H9 (cell line): ENCODE measurements at regions not wholly inside any gene's neighbourhood (a gene's known extent, or its start where the extent isn't known, plus 50 kb on each side); places are given as distances from the start of the nearest gene placed in this dataset.

Source experiments
- DNase-seq: peaks from one replicate; pipeline ENCODE4 v3.0.0-alpha.2; 2017
- H2AFZ ChIP-seq: one replicate; pipeline ENCODE4 v1.6.1; 2013; ENCODE audit warnings: mild to moderate bottlenecking, low read length, control low read depth, moderate library complexity
- H2AK5ac ChIP-seq: 2 replicates; pipeline ENCODE4 v1.6.1; 2013; ENCODE audit warnings: low read length, control low read depth, mixed read lengths; ENCODE audit not compliant: insufficient read length
- H2BK120ac ChIP-seq: one replicate; pipeline ENCODE4 v1.6.1; 2013; ENCODE audit warnings: low read depth, mild to moderate bottlenecking, low read length, control low read depth, inconsistent platforms; ENCODE audit not compliant: poor library complexity, severe bottlenecking
- H2BK12ac ChIP-seq: 2 replicates; pipeline ENCODE4 v1.6.1; 2013; ENCODE audit warnings: low read length, control low read depth, mixed read lengths, low read depth; ENCODE audit not compliant: insufficient read length
- H2BK15ac ChIP-seq: 2 replicates; pipeline ENCODE4 v1.6.1; 2013; ENCODE audit warnings: low read depth, low read length, control low read depth
- H2BK20ac ChIP-seq: one replicate; pipeline ENCODE4 v1.6.1; 2013; ENCODE audit warnings: low read depth, mild to moderate bottlenecking, low read length, control low read depth, inconsistent platforms; ENCODE audit not compliant: poor library complexity, severe bottlenecking
- H2BK5ac ChIP-seq: 2 replicates; pipeline ENCODE4 v1.6.1; 2013; ENCODE audit warnings: low read length, control low read depth, mixed read lengths; ENCODE audit not compliant: insufficient read length
- H3K14ac ChIP-seq: 2 replicates; pipeline ENCODE4 v1.6.1; 2013; ENCODE audit warnings: low read length, control low read depth; ENCODE audit not compliant: insufficient read depth
- H3K18ac ChIP-seq: 2 replicates; pipeline ENCODE4 v1.6.1; 2013; ENCODE audit warnings: low read depth, mild to moderate bottlenecking, mixed read lengths, low read length, control low read depth; ENCODE audit not compliant: insufficient read length
- H3K23ac ChIP-seq: 2 replicates; pipeline ENCODE4 v1.6.1; 2013; ENCODE audit warnings: low read length, control low read depth, mixed read lengths, low read depth; ENCODE audit not compliant: insufficient read length
- H3K23me2 ChIP-seq: 2 replicates; pipeline ENCODE4 v1.6.1; 2013; ENCODE audit warnings: low read depth, mild to moderate bottlenecking, mixed read lengths, low read length, control low read depth; ENCODE audit not compliant: insufficient read length, poor library complexity, severe bottlenecking
- H3K27ac ChIP-seq: 2 replicates; pipeline ENCODE4 v1.5.1; 2013; ENCODE audit warnings: low read length, control low read depth, mixed read lengths, low read depth; ENCODE audit not compliant: insufficient read length
- H3K27me3 ChIP-seq: 2 replicates; pipeline ENCODE4 v1.6.1; 2013; ENCODE audit warnings: low read length, control low read depth, inconsistent platforms; ENCODE audit not compliant: insufficient read depth
- H3K4ac ChIP-seq: 2 replicates; pipeline ENCODE4 v1.6.1; 2013; ENCODE audit warnings: low read depth, mild to moderate bottlenecking, control low read depth, inconsistent platforms, low read length, moderate library complexity
- H3K4me1 ChIP-seq: 2 replicates; pipeline ENCODE4 v1.6.1; 2013; ENCODE audit warnings: low read length, control low read depth, inconsistent platforms; ENCODE audit not compliant: insufficient read depth
- H3K4me2 ChIP-seq: 2 replicates; pipeline ENCODE4 v1.6.1; 2013; ENCODE audit warnings: low read length, control low read depth, mixed read lengths; ENCODE audit not compliant: insufficient read length, insufficient read depth
- H3K56ac ChIP-seq: 2 replicates; pipeline ENCODE4 v1.6.1; 2013; ENCODE audit warnings: low read depth, mild to moderate bottlenecking, mixed read lengths, low read length, control low read depth; ENCODE audit not compliant: insufficient read length
- H3K79me1 ChIP-seq: 2 replicates; pipeline ENCODE4 v1.6.1; 2013; ENCODE audit warnings: low read depth, mild to moderate bottlenecking, moderate library complexity, low read length, control low read depth, inconsistent platforms; ENCODE audit not compliant: insufficient read depth, poor library complexity, severe bottlenecking
- H3K79me2 ChIP-seq: 2 replicates; pipeline ENCODE4 v1.6.1; 2013; ENCODE audit warnings: low read length, control low read depth, inconsistent platforms; ENCODE audit not compliant: insufficient read depth
- H3K9ac ChIP-seq: 2 replicates; pipeline ENCODE4 v1.6.1; 2013; ENCODE audit warnings: low read length, control low read depth, mixed read lengths; ENCODE audit not compliant: insufficient read length; ENCODE audit errors: extremely low read depth
- H3K9me3 ChIP-seq: one replicate; pipeline ENCODE4 v1.6.1; 2013; ENCODE audit warnings: low read depth, low read length, inconsistent platforms; ENCODE audit not compliant: control insufficient read depth
- H3T11ph ChIP-seq: one replicate; pipeline ENCODE4 v1.6.1; 2013; ENCODE audit warnings: mild to moderate bottlenecking, low read length, control low read depth, inconsistent platforms
- H4K20me1 ChIP-seq: one replicate; pipeline ENCODE4 v1.6.1; 2013; ENCODE audit not compliant: control insufficient read depth, insufficient read length, insufficient read depth
- H4K5ac ChIP-seq: 2 replicates; pipeline ENCODE4 v1.6.1; 2013; ENCODE audit warnings: low read depth, mild to moderate bottlenecking, mixed read lengths, low read length, control low read depth; ENCODE audit not compliant: insufficient read length
- H4K8ac ChIP-seq: replicated peaks from 2 replicates; pipeline ENCODE4 v1.6.1; 2013; ENCODE audit warnings: low read length, control low read depth, mixed read lengths, low read depth; ENCODE audit not compliant: insufficient read length
- H4K91ac ChIP-seq: 2 replicates; pipeline ENCODE4 v1.6.1; 2013; ENCODE audit warnings: low read depth, mild to moderate bottlenecking, moderate library complexity, mixed read lengths, low read length, control low read depth; ENCODE audit not compliant: insufficient read length
- H3K27ac Mint-ChIP-seq, 3 experiments: 2 replicates in 2 of 3; 3 replicates in 1 of 3; pipeline ENCODE4 v1.8.0; 2020 to 2021; ENCODE audit warnings: mixed read lengths in 3 of 3, mild to moderate bottlenecking in 1 of 3, moderate library complexity in 1 of 3
- H3K27me3 Mint-ChIP-seq: 2 replicates; pipeline ENCODE4 v1.8.0; 2021; ENCODE audit warnings: low read depth, mild to moderate bottlenecking, moderate library complexity, mixed read lengths
- H3K36me3 Mint-ChIP-seq, 3 experiments: 2 replicates in 2 of 3; 3 replicates in 1 of 3; pipeline ENCODE4 v1.8.0; 2020 to 2021; ENCODE audit warnings: low read depth in 3 of 3, mixed read lengths in 3 of 3; ENCODE audit not compliant: insufficient read depth in 1 of 3
- H3K4me1 Mint-ChIP-seq, 2 experiments: 2 replicates each; pipeline ENCODE4 v1.8.0; 2020; ENCODE audit warnings: mixed read lengths in 2 of 2
- H3K4me3 Mint-ChIP-seq, 2 experiments: 2 replicates in 1 of 2; 3 replicates in 1 of 2; pipeline ENCODE4 v1.8.0; 2020 to 2021; ENCODE audit warnings: mild to moderate bottlenecking in 2 of 2, mixed read lengths in 2 of 2, moderate library complexity in 1 of 2
- H3K9me3 Mint-ChIP-seq, 2 experiments: 2 replicates in 1 of 2; 3 replicates in 1 of 2; pipeline ENCODE4 v1.8.0; 2020; ENCODE audit warnings: mild to moderate bottlenecking in 2 of 2, mixed read lengths in 2 of 2, moderate library complexity in 1 of 2
- CTCF ChIP-seq: fragments of 200-600 bp; sonication (generic); conservative IDR thresholded peaks from 3 replicates; pipeline ENCODE4 v1.8.0; 2021; ENCODE audit warnings: antibody characterized with exemption, mild to moderate bottlenecking
- WGBS: extraction: QIAGEN DNeasy Blood & Tissue Kit; methylation state at CpG from one replicate; pipeline ENCODE4 v1.1.7; 2013; ENCODE audit warnings: missing lambda C conversion rate, low lambda C conversion rate, mixed read lengths; ENCODE audit not compliant: insufficient read length; ENCODE audit errors: extremely low coverage; 5-methylcytosine and 5-hydroxymethylcytosine counted together

- Histone ChIP-seq H4K20me1 (no peaks in the 10 kb centered on the region), H4K91ac (no peak overlapping the region), H3K4me2 (no peak overlapping the region), H3K27me3 (no peaks in the 10 kb centered on the region), H2AK5ac (no peak overlapping the region), H3K4ac (no peak overlapping the region), H2BK5ac (no peak overlapping the region), H3T11ph (no peak overlapping the region), H2BK12ac (no peak overlapping the region), H3K27ac (no peak overlapping the region), H2BK120ac (no peak overlapping the region), H2AFZ (no peak overlapping the region), H3K9ac (no peak overlapping the region), H3K4me1 (no peaks in the 10 kb centered on the region), H4K5ac (no peak overlapping the region), H3K79me2 (no peaks in the 10 kb centered on the region), H2BK15ac (no peak overlapping the region), H3K18ac (no peak overlapping the region), H4K8ac (no peak overlapping the region), H3K23ac (no peak overlapping the region), H3K14ac (no peak overlapping the region), H3K56ac (no peak overlapping the region), H3K9me3 (no peaks in the 10 kb centered on the region), H3K23me2 (no peaks in the 10 kb centered on the region), H3K79me1 (no peaks in the 10 kb centered on the region), H2BK20ac (no peak overlapping the region)
- Mint-ChIP-seq H3K4me3 (no peak overlapping the region), H3K27ac (no peak overlapping the region), H3K4me1 (peaks cover 4 to 7% of the 10 kb centered on the region in 2 experiments), H3K27me3 (no peaks in the 10 kb centered on the region; the same call in 1 of the 2 replicates), H3K36me3 (no peaks in the 10 kb centered on the region), H3K9me3 (no peaks in the 10 kb centered on the region)
- DNase-seq: no peak
- WGBS: no CpG with 5 or more reads among the region's 1 CpG
- TF ChIP-seq CTCF: no peak
Observed at GRCh38 chr4:146123231-146123630, 52.3 kb upstream of the LSM6 start.
